GM18519 (cell line): ENCODE measurements at regions not wholly inside any gene's neighbourhood (a gene's known extent, or its start where the extent isn't known, plus 50 kb on each side); places are given as distances from the start of the nearest gene placed in this dataset.

Experiments
- ATAC-seq: cut with Tn5 transposase; IDR thresholded peaks from one replicate; pipeline ENCODE4 v1.9.1; 2021; ENCODE audit warnings: mild to moderate bottlenecking, moderate library complexity; ENCODE audit not compliant: unreplicated experiment, low FRiP score

- ATAC-seq = no peak
Observed at GRCh38 chr6:165806126-165806810, 143.2 kb upstream of the PDE10A start.

- no peak for ATAC-seq
Observed at GRCh38 chr6:165805636-165806035, 142.6 kb upstream of the PDE10A start.

GRCh38 chr6:165805067-165805555 lies 142.1 kb upstream of the PDE10A start:
- no peak for ATAC-seq

- no peak for ATAC-seq
Observed at GRCh38 chr6:165804331-165805066, 141.5 kb upstream of the PDE10A start.

- no peak for ATAC-seq
Observed at GRCh38 chr6:165800337-165800736, 137.3 kb upstream of the PDE10A start.

- no peak for ATAC-seq
Observed at GRCh38 chr6:165799391-165800153, 136.5 kb upstream of the PDE10A start.

GRCh38 chr6:165798991-165799390 lies 135.9 kb upstream of the PDE10A start:
- ATAC-seq = no peak

GRCh38 chr6:165794179-165794601 lies 131.1 kb upstream of the PDE10A start:
- no peak for ATAC-seq

GRCh38 chr6:165793287-165793825 lies 130.3 kb upstream of the PDE10A start:
- ATAC-seq = no peak

GRCh38 chr6:165791876-165792437 lies 128.9 kb upstream of the PDE10A start:
- no peak for ATAC-seq

- ATAC-seq = no peak
Observed at GRCh38 chr6:165791306-165791705, 128.3 kb upstream of the PDE10A start.

GRCh38 chr6:165782812-165783211 lies 119.8 kb upstream of the PDE10A start:
- ATAC-seq = no peak

- no peak for ATAC-seq
Observed at GRCh38 chr6:165782134-165782533, 119.1 kb upstream of the PDE10A start.

GRCh38 chr6:165777680-165778079 lies 114.6 kb upstream of the PDE10A start:
- no peak for ATAC-seq

GRCh38 chr6:165776691-165777090 lies 113.7 kb upstream of the PDE10A start:
- ATAC-seq = no peak

GRCh38 chr6:165775721-165776120 lies 112.7 kb upstream of the PDE10A start:
- no peak for ATAC-seq

GRCh38 chr6:165774903-165775601 lies 112.0 kb upstream of the PDE10A start:
- no peak for ATAC-seq

- no peak for ATAC-seq
Observed at GRCh38 chr6:165770397-165771082, 107.5 kb upstream of the PDE10A start.

GRCh38 chr6:165769884-165770283 lies 106.8 kb upstream of the PDE10A start:
- no peak for ATAC-seq
